ENCODE measurements at regions not wholly inside any gene's neighbourhood (a gene's known extent, or its start where the extent isn't known, plus 50 kb on each side); places are given as distances from the start of the nearest gene placed in this dataset.

DNA sequence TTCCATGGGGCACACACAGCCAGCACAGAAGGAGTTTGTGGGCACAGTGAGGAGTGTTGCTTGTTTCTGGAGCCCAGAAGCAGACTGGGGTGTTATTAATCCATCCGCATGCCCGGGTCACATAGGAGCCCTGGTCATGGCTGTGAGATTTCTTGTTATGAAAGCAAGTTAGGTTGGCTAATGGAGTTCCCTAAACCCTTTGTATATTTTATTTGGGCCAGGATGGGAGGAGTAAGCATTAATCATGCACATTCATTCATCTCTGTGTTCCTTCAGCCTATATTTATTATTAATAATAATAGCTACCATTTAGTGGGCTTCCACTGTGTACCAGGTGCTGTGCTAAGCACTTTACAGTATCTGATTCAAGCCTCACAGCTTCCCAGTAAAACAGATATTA lies 200.6 kb upstream of the CDH5 start:
- TF ChIP-seq, protein P1, sequence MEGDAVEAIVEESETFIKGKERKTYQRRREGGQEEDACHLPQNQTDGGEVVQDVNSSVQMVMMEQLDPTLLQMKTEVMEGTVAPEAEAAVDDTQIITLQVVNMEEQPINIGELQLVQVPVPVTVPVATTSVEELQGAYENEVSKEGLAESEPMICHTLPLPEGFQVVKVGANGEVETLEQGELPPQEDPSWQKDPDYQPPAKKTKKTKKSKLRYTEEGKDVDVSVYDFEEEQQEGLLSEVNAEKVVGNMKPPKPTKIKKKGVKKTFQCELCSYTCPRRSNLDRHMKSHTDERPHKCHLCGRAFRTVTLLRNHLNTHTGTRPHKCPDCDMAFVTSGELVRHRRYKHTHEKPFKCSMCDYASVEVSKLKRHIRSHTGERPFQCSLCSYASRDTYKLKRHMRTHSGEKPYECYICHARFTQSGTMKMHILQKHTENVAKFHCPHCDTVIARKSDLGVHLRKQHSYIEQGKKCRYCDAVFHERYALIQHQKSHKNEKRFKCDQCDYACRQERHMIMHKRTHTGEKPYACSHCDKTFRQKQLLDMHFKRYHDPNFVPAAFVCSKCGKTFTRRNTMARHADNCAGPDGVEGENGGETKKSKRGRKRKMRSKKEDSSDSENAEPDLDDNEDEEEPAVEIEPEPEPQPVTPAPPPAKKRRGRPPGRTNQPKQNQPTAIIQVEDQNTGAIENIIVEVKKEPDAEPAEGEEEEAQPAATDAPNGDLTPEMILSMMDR (IDR thresholded peaks at IDR 0.05), result no peak
- no peak for TF ChIP-seq EZH2 (IDR thresholded peaks at IDR 0.05; ENCODE audit: borderline replicate concordance, insufficient read depth, low read depth, low read length, poor library complexity, severe bottlenecking)
